ENCODE measurements at regions not wholly inside any gene's neighbourhood (a gene's known extent, or its start where the extent isn't known, plus 50 kb on each side); places are given as distances from the start of the nearest gene placed in this dataset.

DNA sequence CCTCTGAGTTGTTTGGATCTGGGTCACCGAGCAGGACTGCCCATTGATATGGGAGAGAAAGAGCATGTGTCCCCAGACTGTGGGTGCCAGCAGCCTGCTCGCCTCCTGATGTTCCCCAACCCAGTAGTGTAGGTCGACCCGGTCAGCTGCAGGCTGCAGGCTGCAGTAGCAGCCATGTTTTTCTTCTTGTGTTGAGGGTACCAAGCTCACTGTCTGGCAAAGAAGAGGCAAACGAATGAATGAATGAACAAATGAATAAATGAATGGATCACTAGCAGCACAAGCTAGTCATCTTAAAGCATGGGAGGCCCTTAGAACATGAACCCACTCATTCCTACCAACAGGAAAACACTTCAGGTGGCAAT lies 293.2 kb downstream of the SOX9 start:
- no peak for DNase-seq

DNA sequence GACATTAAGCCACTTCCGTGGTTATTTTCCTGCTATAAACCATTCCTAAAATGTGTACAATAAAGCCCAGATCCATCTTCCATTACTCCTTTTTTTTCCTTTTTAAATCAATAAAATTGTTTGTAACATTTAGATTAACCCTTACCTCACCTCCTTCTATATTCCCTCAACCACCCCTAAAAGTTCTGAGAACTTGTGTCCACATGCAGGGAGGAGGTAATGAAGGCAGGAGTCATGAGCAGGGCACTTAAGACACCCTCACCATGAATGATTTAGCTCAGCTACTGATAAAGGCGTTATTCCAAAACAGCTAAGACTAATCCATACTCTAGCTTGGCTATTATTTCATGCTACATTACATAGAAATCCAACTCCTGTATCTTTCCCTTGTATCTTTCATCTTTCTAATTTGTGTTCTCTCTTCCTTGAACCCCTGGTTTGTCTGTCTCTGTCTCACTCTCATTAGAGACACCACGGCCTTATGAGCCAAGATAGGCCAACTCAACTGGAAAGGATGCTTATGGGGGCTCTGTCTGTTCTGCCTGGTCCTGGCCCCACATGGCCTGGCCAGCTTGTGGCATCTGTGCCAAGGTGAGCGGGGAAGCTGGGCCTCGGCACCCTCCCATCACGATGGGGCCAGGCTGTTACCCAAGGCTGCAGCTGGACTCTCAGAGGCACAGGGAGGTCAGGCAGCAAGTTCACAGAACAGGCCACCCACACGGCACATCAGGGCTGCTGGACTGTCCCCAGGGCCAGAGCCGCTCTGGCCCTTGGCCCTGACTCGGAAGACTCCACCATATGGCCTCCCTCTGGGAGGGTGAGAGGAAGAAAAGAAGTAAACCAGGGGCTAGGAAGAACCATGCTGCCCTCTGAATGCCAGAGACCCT lies 294.4 kb downstream of the SOX9 start:
- DNase-seq, result no peak

DNA sequence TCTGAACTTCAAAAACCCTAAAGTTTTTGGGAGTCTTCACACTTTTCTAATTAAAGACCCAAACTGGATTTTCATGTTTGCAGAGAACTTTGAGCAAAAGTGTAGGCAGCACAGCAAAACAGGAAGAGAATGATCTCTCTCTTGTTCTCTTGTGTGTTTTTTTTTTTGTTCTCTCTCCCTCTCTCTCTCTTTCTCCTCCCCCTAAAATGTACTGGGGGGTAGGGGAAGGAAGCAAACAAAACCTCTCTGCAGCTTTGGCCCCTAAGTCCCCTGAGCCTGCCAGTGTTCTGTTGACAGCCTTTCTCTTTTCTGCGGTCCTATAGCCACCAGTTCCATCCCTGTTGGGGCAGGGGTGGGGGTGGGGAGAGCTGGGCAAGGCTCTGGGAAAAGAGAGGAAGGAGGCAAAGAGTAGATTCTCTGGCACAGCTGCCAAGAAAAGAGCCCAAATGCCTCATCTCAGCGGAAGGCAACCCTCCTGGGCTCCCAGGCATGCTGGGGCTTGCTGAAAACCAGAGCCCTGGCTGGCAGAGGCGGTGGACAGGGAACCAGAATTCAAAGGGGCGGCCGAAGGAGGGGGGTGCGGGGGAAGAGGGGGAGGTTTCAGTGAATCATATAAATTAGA lies 295.3 kb downstream of the SOX9 start:
- no peak for DNase-seq

DNA sequence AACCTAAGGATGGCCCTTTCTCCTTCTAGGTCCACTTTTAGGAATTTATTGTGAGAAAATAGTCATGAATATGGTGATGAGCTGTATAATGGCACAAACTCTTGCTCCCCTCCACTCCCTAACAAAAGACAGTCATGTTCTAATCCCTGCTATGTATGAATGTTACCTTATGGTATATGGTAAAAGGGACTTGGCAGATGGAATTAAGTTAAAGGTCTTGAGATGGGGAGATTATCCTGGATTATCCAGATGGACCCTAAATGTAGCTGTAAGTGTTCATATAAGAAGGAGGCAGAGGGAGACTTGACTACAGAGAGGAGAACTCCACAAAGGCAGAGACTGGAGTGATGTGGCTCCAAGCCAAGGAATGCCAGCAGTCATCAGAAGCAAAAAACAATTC lies 296.1 kb downstream of the SOX9 start:
- DNase-seq, result no peak

DNA sequence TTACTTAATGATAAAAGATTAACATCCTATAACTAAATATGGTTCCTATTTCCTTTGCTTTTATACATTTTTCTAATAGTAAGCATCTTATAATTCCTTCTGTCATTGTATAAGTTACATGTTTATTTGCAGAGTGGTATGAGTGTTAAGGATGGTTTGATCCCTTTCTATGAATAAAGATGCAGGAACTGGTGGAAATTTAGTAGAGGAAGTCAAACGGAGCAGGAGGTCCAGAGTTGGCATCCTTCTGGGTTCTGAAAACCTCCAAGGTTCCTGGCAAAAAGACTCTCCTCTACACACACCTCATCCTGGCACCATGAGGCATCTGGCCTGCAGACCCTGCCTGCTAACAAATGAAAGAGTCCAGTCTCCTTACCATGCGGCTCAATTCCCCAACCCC lies 296.8 kb downstream of the SOX9 start:
- DNase-seq, result no peak

DNA sequence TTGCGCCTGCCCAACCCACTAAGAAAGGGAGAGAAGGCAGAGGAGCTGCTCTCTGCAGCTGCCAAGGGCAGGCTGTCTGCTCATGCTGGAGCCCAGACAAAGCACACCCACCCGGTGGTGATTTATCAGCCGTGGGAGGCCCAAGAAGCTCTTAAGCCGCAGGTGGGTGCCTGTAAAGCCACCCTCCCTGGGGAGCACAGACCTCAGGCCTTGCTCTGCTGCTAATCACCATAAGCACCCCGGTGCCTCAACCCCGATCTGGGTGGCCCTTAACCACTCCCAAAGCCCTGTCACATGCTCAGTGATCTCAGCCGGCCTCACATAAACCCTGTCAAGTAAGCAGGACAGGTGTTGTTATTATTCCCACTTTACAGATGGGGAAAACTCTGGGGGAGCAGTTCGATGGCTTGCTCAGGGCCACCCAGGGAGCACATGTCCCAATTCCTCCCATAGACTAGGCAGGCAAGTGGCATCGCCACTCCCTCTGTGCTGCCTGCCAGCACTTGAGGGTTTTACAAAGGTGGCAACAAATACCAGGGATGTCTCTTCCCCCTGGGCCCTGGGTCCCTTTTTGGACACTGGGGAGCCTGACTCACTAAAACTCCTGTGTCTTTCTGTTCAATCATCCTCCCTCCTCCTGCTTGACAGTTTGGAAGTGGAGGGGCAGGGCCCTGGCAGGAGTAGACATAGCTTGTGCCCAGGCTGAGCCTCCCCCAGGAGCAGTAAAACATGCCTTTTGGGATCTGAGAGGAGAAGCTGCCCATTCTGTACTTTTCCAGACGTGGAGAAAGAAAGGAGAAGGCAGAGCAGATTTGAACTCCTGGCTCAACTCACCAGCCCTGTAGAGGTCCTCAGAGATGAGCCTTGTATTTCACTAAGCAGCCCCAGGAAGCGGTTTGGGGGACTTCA lies 299.3 kb downstream of the SOX9 start:
- DNase-seq, result no peak

DNA sequence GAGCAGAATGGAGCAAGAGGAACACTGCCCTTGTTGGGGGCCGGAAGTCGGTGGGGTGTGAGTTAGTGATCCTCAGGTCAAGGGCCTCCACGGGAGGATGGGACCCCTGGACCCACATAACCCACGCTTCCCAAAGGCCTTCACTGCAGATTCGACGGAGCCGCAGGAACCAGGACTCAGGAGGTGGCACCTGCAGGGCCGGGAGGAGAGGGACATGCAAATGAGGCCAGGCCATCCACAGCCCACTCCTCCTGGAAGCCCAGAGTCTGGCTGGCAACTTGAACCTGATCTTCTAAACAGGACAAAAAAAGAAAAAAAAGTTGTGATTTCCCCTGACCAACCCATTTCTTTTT lies 299.9 kb downstream of the SOX9 start:
- DNase-seq, result no peak

DNA sequence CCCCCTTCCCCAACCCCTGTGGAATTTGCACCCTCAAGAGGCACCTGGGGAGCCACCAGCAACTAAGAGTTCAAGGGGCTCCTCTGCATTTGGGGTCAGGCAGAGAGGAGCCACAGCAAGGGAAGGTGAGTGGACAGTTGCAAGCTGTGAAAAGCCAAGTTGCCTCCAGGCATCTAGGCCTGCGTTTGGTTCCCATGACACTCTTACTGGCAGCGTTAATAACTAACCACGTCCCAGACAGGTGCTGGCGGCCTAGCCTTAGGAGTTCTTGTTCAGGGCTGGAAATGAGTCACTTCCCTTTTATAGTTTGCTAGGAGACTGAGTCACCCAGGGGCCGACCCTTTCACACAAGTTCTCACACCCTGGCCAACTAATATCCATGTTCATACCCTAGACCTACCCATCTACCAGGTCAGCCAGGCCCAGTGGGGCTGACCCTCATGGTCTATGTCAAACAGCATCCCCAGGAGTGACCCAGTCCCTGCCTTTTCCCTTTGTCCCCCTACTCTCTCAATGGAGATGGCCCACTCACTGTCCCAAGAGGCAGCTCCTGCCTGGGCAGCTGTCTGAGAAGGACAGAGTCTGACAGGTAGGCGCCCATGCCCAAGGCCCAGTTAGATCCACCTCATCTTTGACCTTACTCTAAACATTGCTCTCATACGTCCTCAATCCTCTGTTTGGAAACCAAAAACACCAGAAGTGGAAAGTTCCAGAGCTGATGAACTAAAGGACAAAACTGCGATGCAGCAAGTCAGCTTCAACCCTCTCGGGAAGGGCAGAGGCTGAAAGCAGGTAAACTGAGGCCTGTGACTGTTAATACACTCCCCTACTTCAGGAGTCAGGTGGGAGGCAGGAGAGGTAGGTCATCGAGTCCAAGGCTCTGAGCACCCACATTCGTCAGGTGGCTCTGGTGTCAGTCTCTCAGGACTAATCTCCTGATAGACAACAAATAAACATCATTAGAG lies 300.6 kb downstream of the SOX9 start:
- no peak for DNase-seq

DNA sequence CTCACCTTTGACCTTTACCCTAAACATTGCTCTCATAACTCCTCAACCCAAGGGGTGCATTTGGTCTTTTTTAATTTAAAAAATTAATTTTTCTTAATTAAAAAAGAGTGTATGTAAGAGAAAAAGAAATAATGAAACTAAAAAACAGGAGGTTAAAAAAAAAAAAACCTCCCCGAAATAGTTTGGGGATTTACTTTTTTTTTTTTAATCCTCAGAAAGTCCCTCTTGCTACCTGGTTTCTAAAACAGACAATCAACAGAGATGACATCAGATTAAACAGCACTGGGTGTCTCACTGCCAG lies 301.3 kb downstream of the SOX9 start:
- DNase-seq, result no peak

DNA sequence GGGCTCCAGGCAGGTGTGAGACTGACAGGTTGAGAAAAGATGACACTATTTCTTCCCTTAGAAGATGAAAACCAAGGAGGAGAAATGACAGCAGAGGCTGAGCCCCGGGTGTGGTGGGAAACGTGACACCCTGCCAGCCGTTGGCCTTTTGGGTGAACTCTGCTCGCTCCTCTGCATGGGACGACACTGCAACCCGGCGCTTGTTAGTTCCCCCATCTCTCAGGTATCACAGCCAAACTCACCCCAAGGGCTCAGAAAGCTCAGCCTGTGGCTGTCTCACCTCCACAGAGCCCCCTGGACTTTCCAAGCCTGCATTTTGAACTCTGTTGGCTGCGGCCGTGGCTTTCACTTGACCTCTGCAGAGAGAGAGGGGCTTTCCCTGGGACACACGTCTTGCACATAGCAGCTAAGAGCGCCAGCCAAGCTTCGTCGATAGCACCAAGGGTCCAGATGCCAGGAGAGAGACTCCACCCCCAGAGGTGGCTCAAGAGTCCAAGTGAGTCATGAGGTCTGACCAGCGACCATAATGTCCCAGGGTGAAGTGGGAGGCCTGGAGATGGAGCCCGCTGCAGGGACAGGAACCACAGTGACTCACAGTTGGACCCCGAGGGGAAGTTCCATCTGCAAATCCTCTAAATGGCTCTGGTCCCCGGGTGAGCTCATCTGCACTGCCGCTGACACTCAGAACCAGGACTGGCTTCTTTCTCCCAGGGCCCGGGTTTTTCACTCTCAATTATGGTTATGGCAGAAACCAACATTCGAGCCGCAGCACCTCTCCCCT lies 301.9 kb downstream of the SOX9 start:
- no peak for DNase-seq

DNA sequence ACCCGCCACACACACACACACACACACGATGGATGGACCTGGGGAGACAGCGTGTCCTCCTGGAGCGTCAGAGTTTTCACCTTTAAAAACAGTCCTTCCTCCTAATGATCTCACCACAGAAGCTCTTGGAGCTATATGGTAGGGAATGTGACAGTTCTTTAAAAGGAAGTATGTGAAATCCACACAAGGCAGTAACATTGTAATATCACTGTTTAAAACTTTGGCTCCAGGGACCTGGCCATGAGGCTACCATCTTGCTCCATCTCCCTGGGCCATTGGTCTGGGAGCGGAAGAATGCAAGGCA lies 302.4 kb downstream of the SOX9 start:
- no peak for DNase-seq

DNA sequence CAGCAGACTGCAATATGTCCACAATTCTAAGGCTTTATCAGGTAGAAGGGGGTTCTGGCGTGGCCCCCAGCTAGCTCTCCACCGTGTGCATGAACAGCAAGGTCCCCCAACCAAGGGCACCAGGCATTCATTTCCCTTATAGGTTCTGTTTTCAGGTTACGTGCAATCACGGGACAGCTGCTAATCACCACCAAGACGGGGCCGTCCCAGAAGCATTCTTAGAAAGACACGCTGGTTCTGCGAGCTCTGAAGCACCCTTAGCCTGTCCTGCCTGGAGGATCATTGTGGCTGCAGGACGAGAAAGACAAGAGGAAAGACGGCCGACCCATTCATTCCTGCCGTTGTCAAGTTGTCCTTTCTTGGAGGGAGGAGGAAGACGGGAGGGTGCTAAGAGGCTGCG lies 302.9 kb downstream of the SOX9 start:
- DNase-seq, result no peak

DNA sequence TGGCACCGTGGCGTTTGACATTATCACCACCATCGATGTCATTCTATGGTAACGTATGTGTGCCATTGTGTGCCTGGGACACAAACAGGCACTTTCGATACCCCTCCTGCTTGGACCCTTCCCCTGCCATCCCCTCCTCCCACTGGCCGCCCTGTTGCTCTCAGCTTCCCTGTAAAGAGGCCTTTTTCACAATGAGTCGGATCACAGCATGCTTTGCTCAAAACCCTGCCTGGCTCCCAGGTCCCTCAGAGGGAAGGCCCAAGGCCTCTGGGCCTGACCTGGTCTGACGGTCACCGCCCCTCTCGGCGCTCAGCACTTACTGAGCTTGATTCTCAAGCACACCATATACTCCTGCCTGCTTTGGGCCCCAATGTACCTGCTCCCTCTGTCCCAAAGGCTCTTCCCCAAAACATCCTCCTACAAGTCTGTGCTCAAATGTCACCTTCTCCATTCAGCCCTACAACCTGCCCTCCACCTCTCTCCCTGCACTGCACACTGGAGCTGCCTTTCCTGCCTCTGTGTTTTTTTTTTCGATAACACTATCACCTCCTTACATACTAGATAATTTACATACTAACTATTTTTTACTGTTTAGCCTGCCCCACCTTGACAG lies 303.8 kb downstream of the SOX9 start:
- no peak for DNase-seq

DNA sequence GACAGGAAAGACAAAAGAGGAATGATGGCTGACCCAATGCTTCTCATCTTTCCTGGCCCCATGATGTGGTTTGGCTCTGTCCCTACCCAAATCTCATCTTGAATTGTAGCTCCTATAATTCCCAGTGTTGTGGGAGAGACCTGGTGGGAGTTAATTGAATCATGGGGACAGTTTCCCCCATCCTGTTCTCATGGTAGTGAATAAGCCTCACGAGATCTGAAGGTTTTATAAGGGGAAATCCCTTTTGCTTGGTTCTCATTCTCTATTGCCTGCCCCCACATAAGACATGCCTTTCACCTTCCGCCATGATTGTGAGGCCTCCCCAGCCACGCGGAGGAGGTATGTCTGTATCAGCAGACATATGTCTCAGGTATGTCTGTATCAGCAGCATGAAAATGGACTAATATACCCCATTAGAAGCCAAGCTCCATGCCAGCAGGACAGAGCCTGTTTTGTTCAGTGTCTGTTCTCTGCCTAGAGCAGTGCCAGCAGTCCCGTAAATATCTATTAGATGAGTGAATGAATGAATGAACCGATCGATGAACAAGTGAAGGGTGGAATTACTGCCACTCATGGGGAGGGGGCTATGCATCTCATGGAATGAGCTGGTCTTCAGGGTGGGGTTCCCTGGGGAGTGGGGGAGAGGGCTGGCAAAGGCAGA lies 304.4 kb downstream of the SOX9 start:
- no peak for DNase-seq

DNA sequence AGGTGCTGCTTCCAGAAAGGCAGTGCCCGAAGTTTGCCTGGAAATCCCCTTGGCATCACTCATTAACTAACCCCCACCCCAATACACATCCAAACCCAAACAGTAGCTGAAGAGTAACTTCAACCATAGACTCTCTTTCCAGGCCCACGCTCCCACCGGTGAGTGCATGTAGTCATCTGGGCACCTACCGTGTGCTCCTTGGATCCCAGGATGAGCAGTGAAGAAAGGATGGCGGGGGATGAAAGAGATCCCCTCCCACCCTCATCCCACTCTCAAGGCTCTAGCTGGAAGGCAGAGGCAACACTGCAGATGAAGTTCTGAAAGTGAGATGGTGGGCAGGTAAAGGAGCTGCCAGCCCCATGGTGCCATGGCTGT lies 305.0 kb downstream of the SOX9 start:
- DNase-seq, result no peak

DNA sequence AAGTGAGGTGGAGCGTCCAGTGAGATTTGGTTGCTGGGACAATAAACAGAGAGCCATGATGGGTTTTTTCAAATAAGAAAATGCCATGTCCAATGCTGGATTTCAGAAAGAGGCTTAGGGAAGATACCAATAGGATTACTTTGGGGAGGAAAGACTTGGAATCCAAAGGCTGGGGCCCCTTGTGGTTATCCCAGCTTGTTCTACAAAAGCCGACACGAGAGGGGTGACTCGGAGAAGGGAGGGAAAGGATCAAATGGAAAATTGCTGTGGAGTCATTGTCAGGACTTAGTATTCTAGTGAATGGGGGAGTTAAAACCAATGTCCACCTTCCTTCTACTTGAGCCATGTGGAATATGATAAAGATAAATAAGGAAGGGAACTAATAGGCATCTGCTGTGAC lies 305.5 kb downstream of the SOX9 start:
- no peak for DNase-seq

DNA sequence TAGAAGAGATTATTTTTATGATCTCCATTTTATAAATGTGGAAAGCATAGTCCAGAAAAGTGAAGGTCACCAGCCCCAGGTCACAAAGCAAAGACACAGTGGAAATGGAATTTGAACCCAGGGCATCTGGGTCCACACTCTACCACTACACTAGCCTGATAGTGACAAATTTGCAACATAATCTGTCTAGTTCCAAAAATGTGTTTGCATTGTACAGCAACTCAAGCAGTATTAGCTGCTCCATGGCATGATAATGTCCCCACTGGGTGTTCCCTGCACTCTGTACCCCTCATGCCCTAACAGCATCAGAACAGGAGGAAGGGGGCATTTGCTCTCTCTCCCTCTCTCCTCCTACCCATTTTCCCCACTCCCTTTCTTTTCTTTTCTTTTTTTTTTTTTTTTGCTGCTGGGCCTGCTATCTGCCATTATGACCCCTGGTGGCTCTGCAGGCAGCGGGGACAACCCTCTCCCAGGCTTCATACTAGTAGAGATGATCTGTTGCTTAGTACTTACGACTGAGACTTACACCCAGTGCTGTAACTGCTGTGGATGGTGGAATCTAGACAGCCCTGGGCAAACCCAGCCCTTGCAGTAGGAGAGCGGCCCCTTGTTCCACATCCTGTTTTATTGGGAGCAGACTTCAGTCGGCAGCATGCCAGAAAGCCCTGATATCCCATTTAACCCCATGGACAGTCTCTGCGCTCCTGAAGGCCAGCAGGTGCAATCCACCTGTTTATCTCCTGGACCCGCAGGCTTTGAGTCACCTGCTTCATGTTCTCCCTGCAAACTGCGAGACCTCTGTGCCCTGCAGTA lies 306.3 kb downstream of the SOX9 start:
- no peak for DNase-seq

DNA sequence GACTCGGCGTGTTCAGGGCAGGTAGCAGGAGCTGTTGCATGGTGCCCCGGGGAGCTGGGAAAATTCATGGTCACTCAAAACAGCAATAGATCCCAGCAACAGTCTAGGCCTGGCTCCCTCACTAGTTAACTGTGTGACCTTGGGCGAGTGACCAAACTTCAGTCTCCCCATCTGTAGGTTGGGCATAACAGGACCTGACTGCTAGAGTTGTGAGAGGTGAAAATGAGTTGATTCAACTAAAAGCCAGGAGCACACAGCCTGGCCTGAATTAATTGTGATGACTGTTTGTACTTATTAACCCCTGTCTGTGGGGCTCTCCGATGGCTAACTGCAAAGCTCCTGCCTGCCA lies 306.9 kb downstream of the SOX9 start:
- no peak for DNase-seq

DNA sequence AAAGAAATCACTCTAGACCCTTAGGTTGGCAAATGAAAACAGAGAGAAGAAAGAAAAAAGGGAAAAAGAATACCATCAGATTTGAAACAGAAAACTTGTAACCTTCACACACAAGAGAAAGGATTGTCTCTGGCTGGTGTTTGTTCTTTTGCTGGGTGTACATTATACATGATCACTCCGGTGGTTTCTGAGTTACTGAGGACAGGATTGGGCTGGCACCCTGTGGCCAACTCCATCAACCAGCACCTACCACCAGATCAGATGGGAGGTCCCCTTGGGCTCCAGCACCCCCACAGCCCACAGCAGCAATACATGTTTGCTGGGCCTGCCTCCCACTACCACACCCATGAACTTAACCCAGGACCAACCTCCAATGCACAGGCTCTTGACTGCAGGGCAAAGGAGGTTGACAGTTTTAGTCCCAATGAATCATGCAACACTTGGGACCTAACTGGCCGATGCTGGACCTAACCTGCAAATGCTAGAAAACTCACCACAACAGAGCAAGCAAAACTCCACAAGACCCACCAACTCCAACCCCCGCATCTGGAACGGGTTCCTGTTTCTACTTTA lies 308.3 kb downstream of the SOX9 start:
- DNase-seq, result no peak

Measured in NCI-H1092 treated with DMSO at 0.1 percent for 48 hours (cell line).